IMR-90 (cell line): ENCODE measurements at regions not wholly inside any gene's neighbourhood (a gene's known extent, or its start where the extent isn't known, plus 50 kb on each side); places are given as distances from the start of the nearest gene placed in this dataset.
A peak's percentile ranks its signal among the peaks of the same experiment; 100 is the strongest.

ENCODE experiments used
- ATAC-seq: fragments of 200-7000 bp; cut with Tn5 transposase; 2 replicates; pipeline ENCODE4 v1.9.1; 2020; ENCODE audit warnings: low read depth, mild to moderate bottlenecking, moderate library complexity
- BruUV-seq: library from RNA; stranded (reverse); fragments of 400-500 nt; replicated peaks from 2 replicates; lab custom pipeline; 2021; lab: Mats Ljungman, UMichigan
- CTCF ChIA-PET: fragments of 300-600 bp; formaldehyde crosslinking; extraction: SDS; loops from one replicate; lab custom pipeline; 2021; ENCODE audit warnings: antibody characterized with exemption; lab: Yijun Ruan, JAX
- POLR2A ChIA-PET: fragments of 300-600 bp; sonication (Branson Sonifier 250); formaldehyde crosslinking; loops from one replicate; lab custom pipeline; 2022; ENCODE audit warnings: antibody characterized with exemption; ENCODE audit not compliant: unreplicated experiment; lab: Charles Lee
- DNase-seq: peaks from one replicate; pipeline ENCODE4 v3.0.0; 2013
- H2AFZ ChIP-seq: replicated peaks from 2 replicates; pipeline ENCODE3; 2013; ENCODE audit warnings: low read length, mild to moderate bottlenecking; ENCODE audit not compliant: poor library complexity
- H2AK5ac ChIP-seq: 2 replicates; pipeline ENCODE4 v1.6.1; 2013; ENCODE audit warnings: low read depth, low read length, inconsistent platforms
- H2AK9ac ChIP-seq: replicated peaks from 2 replicates; pipeline ENCODE3; 2013; ENCODE audit warnings: mild to moderate bottlenecking, low read depth, low read length, moderate library complexity; ENCODE audit not compliant: poor library complexity
- H2BK120ac ChIP-seq: 2 replicates; pipeline ENCODE4 v1.6.1; 2013; ENCODE audit warnings: low read depth, low read length, inconsistent platforms
- H2BK15ac ChIP-seq: 3 replicates; pipeline ENCODE4 v1.6.1; 2013; ENCODE audit warnings: low read depth, low read length, inconsistent platforms
- H2BK20ac ChIP-seq: 2 replicates; pipeline ENCODE4 v1.6.1; 2013; ENCODE audit warnings: low read depth, mild to moderate bottlenecking, inconsistent platforms, low read length, moderate library complexity
- H2BK5ac ChIP-seq: 2 replicates; pipeline ENCODE4 v1.6.1; 2013; ENCODE audit warnings: mild to moderate bottlenecking, low read depth, low read length, inconsistent platforms; ENCODE audit not compliant: poor library complexity, severe bottlenecking
- H3K14ac ChIP-seq: replicated peaks from 2 replicates; pipeline ENCODE4 v1.6.1; 2013; ENCODE audit warnings: low read depth, low read length, inconsistent platforms
- H3K18ac ChIP-seq: 2 replicates; pipeline ENCODE4 v1.6.1; 2013; ENCODE audit warnings: low read depth, low read length, control low read depth
- H3K23ac ChIP-seq: 2 replicates; pipeline ENCODE4 v1.6.1; 2013; ENCODE audit warnings: low read depth, low read length, inconsistent platforms
- H3K27ac ChIP-seq: 2 replicates; pipeline ENCODE4 v1.5.1; 2013; ENCODE audit warnings: mild to moderate bottlenecking, control low read depth, low read length; ENCODE audit not compliant: insufficient read depth
- H3K27me3 ChIP-seq: 2 replicates; pipeline ENCODE4 v1.6.1; 2013; ENCODE audit warnings: low read length; ENCODE audit not compliant: control insufficient read depth, insufficient read depth
- H3K36me3 ChIP-seq: 2 replicates; pipeline ENCODE4 v1.6.1; 2013; ENCODE audit warnings: low read length, mixed read lengths; ENCODE audit not compliant: control insufficient read depth, insufficient read depth
- H3K4ac ChIP-seq: 2 replicates; pipeline ENCODE4 v1.6.1; 2013; ENCODE audit warnings: low read depth, low read length, inconsistent platforms
- H3K4me1 ChIP-seq: 2 replicates; pipeline ENCODE4 v1.6.1; 2013; ENCODE audit warnings: low read length, mixed read lengths; ENCODE audit not compliant: control insufficient read depth, insufficient read depth
- H3K4me2 ChIP-seq: 2 replicates; pipeline ENCODE4 v1.6.1; 2013; ENCODE audit warnings: low read depth, mild to moderate bottlenecking, control low read depth, low read length, moderate library complexity
- H3K4me3 ChIP-seq: 2 replicates; pipeline ENCODE4 v1.5.1; 2013; ENCODE audit warnings: low read depth, mild to moderate bottlenecking, control low read depth, low read length, moderate library complexity; ENCODE audit not compliant: insufficient read depth
- H3K56ac ChIP-seq: 2 replicates; pipeline ENCODE4 v1.6.1; 2013; ENCODE audit warnings: low read length, inconsistent platforms; ENCODE audit not compliant: insufficient read depth; ENCODE audit errors: extremely low read depth
- H3K79me1 ChIP-seq, 2 experiments: 2 replicates each; pipeline ENCODE4 v1.6.1; 2013; ENCODE audit warnings: low read length in 2 of 2, inconsistent platforms in 1 of 2, low read depth in 1 of 2
- H3K9ac ChIP-seq: 2 replicates; pipeline ENCODE4 v1.6.1; 2013; ENCODE audit warnings: low read depth, low read length, control low read depth
- H3K9me1 ChIP-seq: 2 replicates; pipeline ENCODE4 v1.6.1; 2013; ENCODE audit warnings: low read length, inconsistent platforms; ENCODE audit not compliant: insufficient read depth
- H3K9me3 ChIP-seq: 2 replicates; pipeline ENCODE4 v1.6.1; 2013; ENCODE audit warnings: low read length; ENCODE audit not compliant: control insufficient read depth, insufficient read depth
- H4K20me1 ChIP-seq: 2 replicates; pipeline ENCODE4 v1.6.1; 2013; ENCODE audit warnings: low read length, inconsistent platforms; ENCODE audit not compliant: insufficient read depth
- H4K5ac ChIP-seq: 2 replicates; pipeline ENCODE4 v1.6.1; 2013; ENCODE audit warnings: mild to moderate bottlenecking, low read depth, low read length, control low read depth
- H4K8ac ChIP-seq, 2 experiments: 2 replicates each; pipeline ENCODE4 v1.6.1; 2013; ENCODE audit warnings: low read depth in 2 of 2, low read length in 2 of 2, control low read depth in 1 of 2, inconsistent platforms in 1 of 2
- H4K91ac ChIP-seq: 2 replicates; pipeline ENCODE4 v1.6.1; 2013; ENCODE audit warnings: low read depth, low read length, inconsistent platforms; ENCODE audit not compliant: insufficient read depth
- CHD1 ChIP-seq: IDR thresholded peaks from 2 replicates; pipeline ENCODE4 v1.6.1; 2012; ENCODE audit warnings: low read depth, low read length, improper control_type of control experiment
- CTCF ChIP-seq: conservative IDR thresholded peaks from 2 replicates; pipeline ENCODE4 v1.5.1; 2012; ENCODE audit warnings: mild to moderate bottlenecking, low read depth, low read length, improper control_type of control experiment
- ELK1 ChIP-seq: fragments of 150-350 bp; IDR thresholded peaks from 2 replicates; pipeline ENCODE4 v1.6.1; 2016; ENCODE audit warnings: low read depth, mild to moderate bottlenecking, low read length, moderate library complexity, borderline replicate concordance
- FOS ChIP-seq: fragments of 150-350 bp; IDR thresholded peaks from 2 replicates; pipeline ENCODE4 v1.6.1; 2016; ENCODE audit warnings: low read depth, low read length
- MAZ ChIP-seq: IDR thresholded peaks from 2 replicates; pipeline ENCODE4 v1.6.1; 2012; ENCODE audit warnings: low read depth, mild to moderate bottlenecking, low read length, improper control_type of control experiment, moderate library complexity, borderline replicate concordance
- NFE2L2 ChIP-seq: fragments of 150-350 bp; IDR thresholded peaks from 2 replicates; pipeline ENCODE4 v1.6.1; 2016; ENCODE audit warnings: low read depth, mild to moderate bottlenecking, low read length
- POLR2A ChIP-seq: IDR thresholded peaks from 2 replicates; pipeline ENCODE4 v1.6.1; 2012; ENCODE audit warnings: mild to moderate bottlenecking, low read depth, low read length
- RAD21 ChIP-seq: IDR thresholded peaks from 2 replicates; pipeline ENCODE4 v1.6.1; 2012; ENCODE audit warnings: low read length, improper control_type of control experiment
- RCOR1 ChIP-seq: IDR thresholded peaks from 2 replicates; pipeline ENCODE4 v1.6.1; 2012; ENCODE audit warnings: mild to moderate bottlenecking, low read length, improper control_type of control experiment; ENCODE audit not compliant: insufficient replicate concordance
- RFX5 ChIP-seq: IDR thresholded peaks from 2 replicates; pipeline ENCODE4 v1.8.0; 2012; ENCODE audit warnings: low read depth, mild to moderate bottlenecking, low read length, moderate library complexity
- WGBS, 2 experiments: methylation state at CpG; one replicate each; pipeline versions ENCODE4 v1.1.5 to v1.1.7; 2013; ENCODE audit warnings: missing lambda C conversion rate in 2 of 2; ENCODE audit not compliant: insufficient read length in 1 of 2; ENCODE audit errors: extremely low coverage in 2 of 2; 5-methylcytosine and 5-hydroxymethylcytosine counted together
- dilution Hi-C: fragments of 300-500 bp; cut with HindIII; formaldehyde crosslinking; loops from one replicate; pipeline ENCODE4 v1.14.3; 2018; ENCODE audit warnings: low sequenced_read_pairs; ENCODE audit not compliant: unreplicated experiment
- in situ Hi-C: fragments of 300-500 bp; cut with MboI; formaldehyde crosslinking; loops from 3 replicates; pipeline ENCODE4 v1.14.3; 2019; ENCODE audit warnings: low sequenced_read_pairs, inconsistent platforms, mixed read lengths
- intact Hi-C: fragments of 100-400 bp; cut with micrococcal nuclease; formaldehyde crosslinking; loops from 2 replicates; pipeline ENCODE4 v1.10.0; 2022

GRCh38 chr3:74523811-74524210 lies 90.6 kb downstream of the CNTN3 start:
- Histone ChIP-seq H3K4me3 (no peak overlapping the region), H4K91ac (no peak overlapping the region), H3K14ac (no peak overlapping the region), H2BK20ac (no peak overlapping the region), H2AK9ac (no peak overlapping the region), H3K9me3 (no peaks in the 10 kb centered on the region), H3K4me1 (no peaks in the 10 kb centered on the region), H3K9ac (no peak overlapping the region), H4K5ac (no peak overlapping the region), H4K8ac (no peak overlapping the region), H2AFZ (no peak overlapping the region), H2AK5ac (no peak overlapping the region), H3K27ac (no peak overlapping the region), H4K20me1 (no peaks in the 10 kb centered on the region), H2BK5ac (no peak overlapping the region), H2BK15ac (no peak overlapping the region), H3K56ac (no peak overlapping the region), H3K79me1 (no peaks in the 10 kb centered on the region), H3K4ac (no peak overlapping the region), H3K9me1 (no peaks in the 10 kb centered on the region), H3K4me2 (no peak overlapping the region), H3K36me3 (no peaks in the 10 kb centered on the region), H2BK120ac (no peak overlapping the region), H3K23ac (no peak overlapping the region), H3K27me3 (no peaks in the 10 kb centered on the region), H3K18ac (no peak overlapping the region)
- CTCF ChIA-PET: no interaction called here
- DNase-seq (peak; percentile 35), ATAC-seq (no peak)
- BruUV-seq: no TSS peak
- dilution Hi-C loops (no loop called here), in situ Hi-C loops (no loop called here), intact Hi-C loops (no loop called here)
- WGBS, 2 experiments: no CpG with 5 or more reads among the region's 2 CpGs
- POLR2A ChIA-PET: no interaction called here
- TF ChIP-seq POLR2A (no peak), MAZ (no peak), RFX5 (no peak), CTCF (no peak), RAD21 (no peak), FOS (no peak), NFE2L2 (no peak), RCOR1 (no peak), CHD1 (no peak), ELK1 (no peak)
